HCT116 (cell line): ENCODE measurements at regions not wholly inside any gene's neighbourhood (a gene's known extent, or its start where the extent isn't known, plus 50 kb on each side); places are given as distances from the start of the nearest gene placed in this dataset.

Source experiments
- ATAC-seq: fragments of 200-7000 bp; cut with Tn5 transposase; 2 replicates; pipeline ENCODE4 v1.9.1; 2020; ENCODE audit warnings: mild to moderate bottlenecking, moderate library complexity
- BruUV-seq: library from RNA; stranded (reverse); fragments of 400-500 nt; replicated peaks from 2 replicates; lab custom pipeline; 2021; lab: Mats Ljungman, UMichigan
- CTCF ChIA-PET: fragments of 300-600 bp; sonication (Branson Sonifier 250); formaldehyde crosslinking; loops from one replicate; lab custom pipeline; 2021; ENCODE audit warnings: antibody characterized with exemption; lab: Charles Lee
- POLR2A ChIA-PET: fragments of 300-600, 350-600 bp; sonication (Branson Sonifier 250); formaldehyde crosslinking; loops from one replicate; lab custom pipeline; 2021; ENCODE audit warnings: antibody characterized with exemption; lab: Charles Lee
- RAD21 ChIA-PET, 2 experiments: fragments of 300-600 bp; sonication (Branson Sonifier 250); formaldehyde crosslinking; loops; one replicate each; lab custom pipeline; 2023; ENCODE audit warnings: low total read pairs in 2 of 2; ENCODE audit not compliant: uncharacterized antibody in 2 of 2, unreplicated experiment in 2 of 2, low non-redundant PET in 1 of 2; lab: Charles Lee
- DNase-seq: peaks from one replicate; pipeline ENCODE4 v3.0.0-alpha.2; 2010; ENCODE audit warnings: low read depth, low spot score
- H2AFZ ChIP-seq: fragments of 200-600 bp; shearing (Covaris generic), sonication (generic); 2 replicates; pipeline ENCODE4 v1.6.1; 2017; ENCODE audit warnings: low read depth, mixed run types, mixed read lengths, antibody characterized with exemption, low read length; ENCODE audit not compliant: poor library complexity, severe bottlenecking
- H3K27ac ChIP-seq: 2 replicates; pipeline ENCODE4 v1.5.1; 2012; ENCODE audit warnings: low read depth, low read length
- H3K27me3 ChIP-seq: fragments of 200-600 bp; sonication (generic); 2 replicates; pipeline ENCODE4 v1.6.1; 2016; ENCODE audit warnings: mixed run types, low read length, mixed read lengths; ENCODE audit not compliant: insufficient read depth
- H3K36me3 ChIP-seq, 2 experiments: fragments of 200-500 bp in 1 of 2; fragments of 200-600 bp in 1 of 2; sonication (Bioruptor generic) in 1 of 2; sonication (generic) in 1 of 2; 2 replicates each; pipeline versions ENCODE4 v1.5.1 to v1.6.1; 2014 to 2016; ENCODE audit warnings: low read length in 2 of 2, inconsistent platforms in 1 of 2, mixed read lengths in 1 of 2, mixed run types in 1 of 2; ENCODE audit not compliant: insufficient read depth in 2 of 2, control insufficient read depth in 1 of 2
- H3K4me1 ChIP-seq, 2 experiments: fragments of 200-600 bp in 1 of 2; sonication (generic) in 1 of 2; 2 replicates each; pipeline versions ENCODE4 v1.5.1 to v1.6.1; 2012 to 2017; ENCODE audit warnings: low read length in 2 of 2, inconsistent platforms in 1 of 2, mild to moderate bottlenecking in 1 of 2, mixed read lengths in 1 of 2, mixed run types in 1 of 2, moderate library complexity in 1 of 2; ENCODE audit not compliant: insufficient read depth in 2 of 2, control insufficient read depth in 1 of 2
- H3K4me2 ChIP-seq: fragments of 200-600 bp; sonication (generic); 2 replicates; pipeline ENCODE4 v1.6.1; 2017; ENCODE audit warnings: mixed run types, low read length, mixed read lengths
- H3K4me3 ChIP-seq, 2 experiments: fragments of 200-600 bp in 1 of 2; sonication (generic) in 1 of 2; replicated peaks in 1 of 2; 2 replicates each; pipeline ENCODE4 v1.5.1; 2011 to 2016; ENCODE audit warnings: low read length in 2 of 2, control low read depth in 1 of 2, low read depth in 1 of 2, mild to moderate bottlenecking in 1 of 2, mixed read lengths in 1 of 2, mixed run types in 1 of 2
- H3K79me2 ChIP-seq: fragments of 200-600 bp; sonication (generic); 2 replicates; pipeline ENCODE4 v1.6.1; 2017; ENCODE audit warnings: mild to moderate bottlenecking, mixed run types, low read length, moderate library complexity, mixed read lengths; ENCODE audit not compliant: insufficient read depth
- H3K9ac ChIP-seq: fragments of 200-600 bp; sonication (generic); 2 replicates; pipeline ENCODE4 v1.6.1; 2016; ENCODE audit warnings: low read length, mixed read lengths
- H3K9me2 ChIP-seq: fragments of 200-600 bp; sonication (generic), shearing (Covaris generic); 2 replicates; pipeline ENCODE4 v1.6.1; 2017; ENCODE audit warnings: mixed run types, mild to moderate bottlenecking, moderate library complexity; ENCODE audit not compliant: insufficient read depth
- H3K9me3 ChIP-seq, 2 experiments: fragments of 200-500 bp in 1 of 2; fragments of 200-600 bp in 1 of 2; sonication (Bioruptor generic) in 1 of 2; sonication (generic) in 1 of 2; 2 replicates each; pipeline ENCODE4 v1.6.1; 2014 to 2017; ENCODE audit warnings: low read length in 2 of 2, mixed read lengths in 2 of 2, inconsistent platforms in 1 of 2, low read depth in 1 of 2, mild to moderate bottlenecking in 1 of 2, mixed run types in 1 of 2, moderate library complexity in 1 of 2; ENCODE audit not compliant: control insufficient read depth in 1 of 2, insufficient read depth in 1 of 2
- H4K20me1 ChIP-seq: fragments of 200-600 bp; sonication (generic), shearing (Covaris generic); 2 replicates; pipeline ENCODE4 v1.6.1; 2017; ENCODE audit warnings: mixed run types, mild to moderate bottlenecking, moderate library complexity; ENCODE audit not compliant: insufficient read depth
- CBX3 ChIP-seq: IDR thresholded peaks from 2 replicates; pipeline ENCODE4 v1.6.1; 2012; ENCODE audit warnings: low read depth
- EGR1 ChIP-seq: IDR thresholded peaks from 2 replicates; pipeline ENCODE4 v1.6.1; 2012; ENCODE audit warnings: low read depth
- ELF1 ChIP-seq: IDR thresholded peaks from 2 replicates; pipeline ENCODE4 v1.6.1; 2012; ENCODE audit warnings: low read depth, borderline replicate concordance
- EZH2phosphoT487 ChIP-seq: fragments of 200-600 bp; IDR thresholded peaks from 2 replicates; pipeline ENCODE4 v1.6.1; 2018; ENCODE audit warnings: antibody characterized with exemption, borderline replicate concordance
- FOSL1 ChIP-seq: IDR thresholded peaks from 2 replicates; pipeline ENCODE4 v1.6.1; 2012; ENCODE audit warnings: low read depth
- JUND ChIP-seq: IDR thresholded peaks from 2 replicates; pipeline ENCODE4 v1.6.1; 2012
- MAX ChIP-seq: IDR thresholded peaks from 2 replicates; pipeline ENCODE4 v1.6.1; 2012
- POLR2A ChIP-seq: IDR thresholded peaks from 2 replicates; pipeline ENCODE4 v1.7.0; 2011; ENCODE audit warnings: borderline replicate concordance; ENCODE audit not compliant: insufficient read depth, insufficient read length; ENCODE audit errors: extremely low read depth
- POLR2AphosphoS5 ChIP-seq: IDR thresholded peaks from 2 replicates; pipeline ENCODE4 v1.6.1; 2011; ENCODE audit warnings: mild to moderate bottlenecking, low read depth, low read length, moderate library complexity
- REST ChIP-seq: IDR thresholded peaks from 2 replicates; pipeline ENCODE4 v1.6.1; 2012; ENCODE audit warnings: low read depth
- SIN3A ChIP-seq: IDR thresholded peaks from 2 replicates; pipeline ENCODE4 v1.6.1; 2012; ENCODE audit warnings: low read depth
- SP1 ChIP-seq: IDR thresholded peaks from 2 replicates; pipeline ENCODE4 v1.6.1; 2012; ENCODE audit warnings: low read depth
- YY1 ChIP-seq: IDR thresholded peaks from 2 replicates; pipeline ENCODE4 v1.6.1; 2011; ENCODE audit warnings: low read length, low read depth, moderate library complexity, mild to moderate bottlenecking; ENCODE audit not compliant: insufficient replicate concordance; ENCODE audit errors: extremely low read depth
- ZNF274 ChIP-seq: fragments of 200-500 bp; sonication (Bioruptor generic); IDR thresholded peaks from 2 replicates; pipeline ENCODE4 v1.6.1; 2014; ENCODE audit warnings: mild to moderate bottlenecking, low read depth, low read length, inconsistent platforms
- intact Hi-C: fragments of 100-400 bp; cut with micrococcal nuclease; formaldehyde crosslinking; loops from 2 replicates; pipeline ENCODE4 v1.10.0; 2022

- H4K20me1 ChIP-seq, result no peaks in the 10 kb centered on the region
- ChIA-PET RAD21 (no interaction called here), POLR2A (no interaction called here), CTCF (interaction anchor here (1.2 kb wide), 1 partner anchor 9 kb away, joined by 3 read pairs; no protein-coding TSS in a partner anchor)
- no TSS peak for BruUV-seq
- DNase-seq (no peak), ATAC-seq (no peak)
- H3K27ac ChIP-seq, result no peak overlapping the region
- no peaks in the 10 kb centered on the region for H3K9me2 ChIP-seq
- no peaks in the 10 kb centered on the region for H3K27me3 ChIP-seq
- no peaks in the 10 kb centered on the region for H3K36me3 ChIP-seq
- H3K4me3 ChIP-seq, result no peak overlapping the region
- no peaks in the 10 kb centered on the region for H3K4me1 ChIP-seq
- H3K4me2 ChIP-seq, result no peak overlapping the region
- no peak for TF ChIP-seq POLR2AphosphoS5
- TF ChIP-seq MAX, result no peak
- no peak for TF ChIP-seq ZNF274
- TF ChIP-seq FOSL1, result no peak
- TF ChIP-seq JUND, result no peak
- TF ChIP-seq REST, result no peak
- intact Hi-C loops, result no loop called here
- H2AFZ ChIP-seq, result no peak overlapping the region
- no peaks in the 10 kb centered on the region for H3K9me3 ChIP-seq
- no peaks in the 10 kb centered on the region for H3K79me2 ChIP-seq
- H3K9ac ChIP-seq, result no peak overlapping the region
Observed at GRCh38 chr14:56742391-56742878, 67.8 kb downstream of the OTX2 start.

GRCh38 chr14:56741325-56741724 lies 69.0 kb downstream of the OTX2 start:
- Histone ChIP-seq H3K4me1 (no peaks in the 10 kb centered on the region), H3K27ac (no peak overlapping the region), H3K36me3 (no peaks in the 10 kb centered on the region), H3K4me3 (no peak overlapping the region), H3K9me3 (no peaks in the 10 kb centered on the region), H3K9ac (no peak overlapping the region)
- ChIA-PET RAD21 (no interaction called here), CTCF (interaction anchor here (0.7 to 1.2 kb wide), 2 partner anchors 10 to 25 kb away, joined by 3 read pairs; no protein-coding TSS in a partner anchor)
- ATAC-seq (no peak), DNase-seq (no peak)
- intact Hi-C loops, result no loop called here
- TF ChIP-seq POLR2AphosphoS5 (no peak), ELF1 (no peak), JUND (no peak), ZNF274 (no peak), FOSL1 (no peak), POLR2A (no peak), CBX3 (no peak), SP1 (no peak), EZH2phosphoT487 (no peak), SIN3A (no peak), EGR1 (no peak), REST (no peak), YY1 (no peak)
- TF ChIP-seq, all 23 proteins: peak for 0
- BruUV-seq, result no TSS peak
- Histone ChIP-seq H3K27me3 (no peaks in the 10 kb centered on the region), H2AFZ (no peak overlapping the region), H3K79me2 (no peaks in the 10 kb centered on the region), H4K20me1 (no peaks in the 10 kb centered on the region), H3K9me2 (no peaks in the 10 kb centered on the region), H3K4me2 (no peak overlapping the region)
- POLR2A ChIA-PET, result no interaction called here
